ENCODE measurements at regions not wholly inside any gene's neighbourhood (a gene's known extent, or its start where the extent isn't known, plus 50 kb on each side); places are given as distances from the start of the nearest gene placed in this dataset.

DNA sequence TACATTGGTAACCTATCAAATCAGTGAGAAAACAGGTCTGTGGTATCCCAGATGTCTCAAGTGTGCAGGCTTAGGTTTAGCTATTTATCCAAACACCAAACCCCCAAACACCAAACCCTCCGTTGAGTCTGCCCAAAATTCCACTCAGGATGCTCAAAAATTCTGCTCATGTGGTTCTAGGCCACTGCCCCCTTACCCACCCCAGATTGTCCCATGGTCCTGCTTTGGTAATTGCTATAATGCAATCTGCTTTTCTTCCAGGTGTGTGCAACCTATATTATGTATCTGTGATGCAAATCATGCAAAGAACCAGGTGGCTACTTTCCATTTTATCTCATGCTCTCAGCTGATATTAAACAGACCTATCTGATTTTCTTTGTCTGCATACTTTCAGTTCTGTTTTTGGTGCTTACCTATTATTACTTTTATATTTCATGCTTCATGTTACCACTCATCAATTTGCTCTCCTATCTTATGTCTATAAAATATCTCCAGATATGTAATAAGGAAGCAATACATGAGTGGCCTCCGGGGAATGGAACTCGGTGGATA is 123.7 kb downstream of the TOMM20 start:
- no peak for TF ChIP-seq POLR2AphosphoS5 (IDR thresholded peaks at IDR 0.05)
- TF ChIP-seq, protein P1, sequence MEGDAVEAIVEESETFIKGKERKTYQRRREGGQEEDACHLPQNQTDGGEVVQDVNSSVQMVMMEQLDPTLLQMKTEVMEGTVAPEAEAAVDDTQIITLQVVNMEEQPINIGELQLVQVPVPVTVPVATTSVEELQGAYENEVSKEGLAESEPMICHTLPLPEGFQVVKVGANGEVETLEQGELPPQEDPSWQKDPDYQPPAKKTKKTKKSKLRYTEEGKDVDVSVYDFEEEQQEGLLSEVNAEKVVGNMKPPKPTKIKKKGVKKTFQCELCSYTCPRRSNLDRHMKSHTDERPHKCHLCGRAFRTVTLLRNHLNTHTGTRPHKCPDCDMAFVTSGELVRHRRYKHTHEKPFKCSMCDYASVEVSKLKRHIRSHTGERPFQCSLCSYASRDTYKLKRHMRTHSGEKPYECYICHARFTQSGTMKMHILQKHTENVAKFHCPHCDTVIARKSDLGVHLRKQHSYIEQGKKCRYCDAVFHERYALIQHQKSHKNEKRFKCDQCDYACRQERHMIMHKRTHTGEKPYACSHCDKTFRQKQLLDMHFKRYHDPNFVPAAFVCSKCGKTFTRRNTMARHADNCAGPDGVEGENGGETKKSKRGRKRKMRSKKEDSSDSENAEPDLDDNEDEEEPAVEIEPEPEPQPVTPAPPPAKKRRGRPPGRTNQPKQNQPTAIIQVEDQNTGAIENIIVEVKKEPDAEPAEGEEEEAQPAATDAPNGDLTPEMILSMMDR (IDR thresholded peaks at IDR 0.05; ENCODE audit: poor library complexity, severe bottlenecking), result no peak
- TF ChIP-seq, protein P2, sequence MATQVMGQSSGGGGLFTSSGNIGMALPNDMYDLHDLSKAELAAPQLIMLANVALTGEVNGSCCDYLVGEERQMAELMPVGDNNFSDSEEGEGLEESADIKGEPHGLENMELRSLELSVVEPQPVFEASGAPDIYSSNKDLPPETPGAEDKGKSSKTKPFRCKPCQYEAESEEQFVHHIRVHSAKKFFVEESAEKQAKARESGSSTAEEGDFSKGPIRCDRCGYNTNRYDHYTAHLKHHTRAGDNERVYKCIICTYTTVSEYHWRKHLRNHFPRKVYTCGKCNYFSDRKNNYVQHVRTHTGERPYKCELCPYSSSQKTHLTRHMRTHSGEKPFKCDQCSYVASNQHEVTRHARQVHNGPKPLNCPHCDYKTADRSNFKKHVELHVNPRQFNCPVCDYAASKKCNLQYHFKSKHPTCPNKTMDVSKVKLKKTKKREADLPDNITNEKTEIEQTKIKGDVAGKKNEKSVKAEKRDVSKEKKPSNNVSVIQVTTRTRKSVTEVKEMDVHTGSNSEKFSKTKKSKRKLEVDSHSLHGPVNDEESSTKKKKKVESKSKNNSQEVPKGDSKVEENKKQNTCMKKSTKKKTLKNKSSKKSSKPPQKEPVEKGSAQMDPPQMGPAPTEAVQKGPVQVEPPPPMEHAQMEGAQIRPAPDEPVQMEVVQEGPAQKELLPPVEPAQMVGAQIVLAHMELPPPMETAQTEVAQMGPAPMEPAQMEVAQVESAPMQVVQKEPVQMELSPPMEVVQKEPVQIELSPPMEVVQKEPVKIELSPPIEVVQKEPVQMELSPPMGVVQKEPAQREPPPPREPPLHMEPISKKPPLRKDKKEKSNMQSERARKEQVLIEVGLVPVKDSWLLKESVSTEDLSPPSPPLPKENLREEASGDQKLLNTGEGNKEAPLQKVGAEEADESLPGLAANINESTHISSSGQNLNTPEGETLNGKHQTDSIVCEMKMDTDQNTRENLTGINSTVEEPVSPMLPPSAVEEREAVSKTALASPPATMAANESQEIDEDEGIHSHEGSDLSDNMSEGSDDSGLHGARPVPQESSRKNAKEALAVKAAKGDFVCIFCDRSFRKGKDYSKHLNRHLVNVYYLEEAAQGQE (IDR thresholded peaks at IDR 0.05; ENCODE audit: borderline replicate concordance), result no peak
- TF ChIP-seq SMC3 (conservative IDR thresholded peaks at IDR 0.05; ENCODE audit: poor library complexity), result no peak
- no peak for TF ChIP-seq EZH2 (IDR thresholded peaks at IDR 0.05; ENCODE audit: borderline replicate concordance, insufficient read depth, low read length, poor library complexity, severe bottlenecking)
- TF ChIP-seq MXI1 (conservative IDR thresholded peaks at IDR 0.05; ENCODE audit: poor library complexity, severe bottlenecking), result no peak
- no peak for TF ChIP-seq RAD21 (conservative IDR thresholded peaks at IDR 0.05)

All from neural cell (in vitro differentiated cells).